HG03460 (cell line): ENCODE measurements at regions not wholly inside any gene's neighbourhood (a gene's known extent, or its start where the extent isn't known, plus 50 kb on each side); places are given as distances from the start of the nearest gene placed in this dataset.
"Not testable (repeated sequence)": the region's sequence is repeated elsewhere in the genome, so short reads cannot be mapped to it uniquely, and the experiment has no call there.

Experiments used
- ATAC-seq: cut with Tn5 transposase; IDR thresholded peaks from one replicate; pipeline ENCODE4 v1.9.1; 2021; ENCODE audit not compliant: unreplicated experiment

DNA sequence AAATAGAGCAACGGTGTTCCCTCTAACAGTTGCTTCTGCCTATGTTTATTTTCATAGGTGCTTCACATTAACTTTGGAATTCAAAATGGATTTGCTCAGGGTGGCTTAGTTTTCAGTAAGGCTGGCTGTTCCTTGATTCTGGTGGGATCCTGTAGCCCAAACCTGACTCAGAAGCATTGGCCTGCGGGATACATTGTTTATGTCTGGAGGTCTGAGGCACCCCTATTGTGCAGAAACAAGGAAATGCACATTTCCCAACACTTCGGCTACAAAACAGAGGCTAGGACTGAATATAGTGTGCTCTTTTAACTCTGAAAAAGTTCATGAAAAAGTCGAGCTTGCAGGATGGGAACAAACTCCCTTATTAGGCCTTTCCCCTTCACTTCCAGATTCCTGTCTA lies 133.8 kb upstream of the F3 start:
- no peak for ATAC-seq

DNA sequence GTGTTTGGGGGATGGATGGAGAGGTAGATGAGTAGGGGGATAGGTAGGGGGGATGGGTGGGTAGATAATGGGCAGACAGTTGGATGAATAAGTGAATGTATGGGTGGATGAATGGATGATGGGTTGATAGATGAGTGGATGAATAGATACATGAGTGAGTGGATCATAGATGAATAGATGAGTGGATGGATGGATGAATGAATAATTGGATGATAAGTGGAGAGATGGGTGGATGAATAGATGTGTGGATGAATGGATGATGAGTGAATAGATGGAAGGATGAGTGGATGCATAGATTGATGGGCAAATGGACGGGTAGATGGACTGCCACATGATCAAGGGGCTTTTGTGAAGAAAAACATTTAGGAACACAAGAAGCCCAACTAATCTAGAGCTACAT lies 133.3 kb upstream of the F3 start:
- no peak for ATAC-seq

DNA sequence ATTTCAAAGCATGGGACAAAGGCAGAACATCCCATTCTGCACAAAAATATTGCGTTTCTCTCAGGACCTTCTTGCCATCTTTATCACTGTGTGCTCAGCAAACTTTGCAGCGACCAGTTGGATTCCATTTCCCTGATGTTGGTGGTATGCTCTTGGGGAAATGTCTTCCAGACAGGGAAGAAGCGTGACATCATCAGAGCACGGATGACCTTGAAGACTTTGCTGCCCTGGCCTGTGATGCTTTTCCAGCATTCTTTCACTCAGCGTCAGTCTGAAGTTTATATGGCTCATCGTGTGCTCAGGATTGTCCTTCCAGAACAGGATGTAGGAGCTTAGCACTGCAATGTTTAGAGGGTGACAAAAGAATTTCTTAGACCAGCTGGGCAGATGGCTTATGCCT lies 131.4 kb upstream of the F3 start:
- ATAC-seq, result no peak

DNA sequence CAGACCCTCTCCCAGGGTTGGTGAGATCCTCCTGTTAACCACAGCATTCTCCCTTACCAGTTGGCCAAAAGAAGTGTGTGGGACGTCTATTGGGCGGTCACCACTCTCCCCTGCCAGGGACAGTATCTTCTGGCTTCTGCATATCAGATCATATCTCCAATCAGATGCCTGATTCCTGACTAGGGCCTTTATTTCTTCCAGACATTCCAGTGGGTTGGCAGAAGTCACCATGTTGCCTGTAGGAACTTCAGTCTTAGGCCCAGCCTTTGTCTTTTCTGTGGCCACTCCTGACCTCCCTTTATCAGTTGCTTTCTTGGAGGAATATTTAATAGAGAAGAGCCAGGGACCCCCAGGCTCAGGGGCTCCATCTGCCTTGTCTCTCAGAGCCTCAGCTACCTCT lies 130.4 kb upstream of the F3 start:
- no peak for ATAC-seq

DNA sequence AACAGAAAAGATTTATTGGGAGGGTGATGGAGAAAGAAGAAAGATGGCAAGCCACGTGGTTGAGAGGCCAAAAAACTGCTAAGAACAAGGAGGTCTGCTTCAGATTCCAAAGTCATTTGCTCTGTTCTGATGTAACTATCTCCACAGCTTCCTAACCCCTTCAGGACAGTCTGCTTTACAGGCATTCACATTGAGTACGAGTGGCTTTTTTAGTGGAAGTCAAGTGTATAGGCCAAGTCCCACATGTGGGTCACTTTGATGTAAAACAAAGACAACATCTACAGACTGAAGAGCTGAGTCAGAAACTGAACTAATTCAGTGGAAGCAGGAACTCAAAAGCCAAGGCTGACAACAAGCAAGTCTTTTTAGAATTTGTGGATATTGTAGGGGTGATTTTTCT lies 128.7 kb upstream of the F3 start:
- no peak for ATAC-seq

DNA sequence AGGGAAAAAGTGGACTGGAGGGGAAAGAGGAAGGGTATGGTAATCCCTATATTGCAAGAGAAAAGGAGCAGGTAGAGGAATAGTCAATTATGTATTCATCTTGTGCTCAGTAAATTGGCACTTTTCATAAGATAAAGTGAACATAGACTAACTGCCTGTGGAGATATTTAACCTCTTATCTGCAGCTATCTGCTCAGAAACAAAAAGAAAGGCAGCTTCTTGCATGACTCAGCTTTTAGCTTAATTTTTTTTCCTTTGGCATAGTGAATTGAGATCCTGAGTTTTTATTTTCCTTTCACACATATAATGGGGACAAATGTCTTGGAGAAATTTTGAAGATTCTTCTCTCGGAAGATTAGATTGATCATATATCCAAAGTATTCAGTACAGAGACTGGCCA lies 127.6 kb upstream of the F3 start:
- ATAC-seq, result no peak

DNA sequence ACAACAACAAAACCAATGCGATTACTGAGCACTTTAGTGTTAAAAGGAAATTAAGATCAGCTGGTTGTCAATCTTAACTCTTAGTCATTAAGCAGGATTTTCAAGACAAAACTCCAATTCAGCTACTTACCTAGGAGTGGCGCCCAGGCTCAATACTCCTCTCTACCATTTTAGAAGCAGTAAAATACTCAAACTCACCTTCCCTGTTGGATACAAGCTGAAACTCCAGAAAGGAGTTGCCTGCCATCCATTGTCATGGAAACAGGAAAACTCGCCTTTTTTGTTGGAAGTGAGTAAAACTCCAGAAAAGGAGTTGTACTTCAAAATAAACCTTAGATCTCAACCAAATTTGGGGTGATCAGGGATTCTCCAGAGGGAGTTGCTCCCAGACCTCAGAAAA lies 127.0 kb upstream of the F3 start:
- no peak for ATAC-seq

DNA sequence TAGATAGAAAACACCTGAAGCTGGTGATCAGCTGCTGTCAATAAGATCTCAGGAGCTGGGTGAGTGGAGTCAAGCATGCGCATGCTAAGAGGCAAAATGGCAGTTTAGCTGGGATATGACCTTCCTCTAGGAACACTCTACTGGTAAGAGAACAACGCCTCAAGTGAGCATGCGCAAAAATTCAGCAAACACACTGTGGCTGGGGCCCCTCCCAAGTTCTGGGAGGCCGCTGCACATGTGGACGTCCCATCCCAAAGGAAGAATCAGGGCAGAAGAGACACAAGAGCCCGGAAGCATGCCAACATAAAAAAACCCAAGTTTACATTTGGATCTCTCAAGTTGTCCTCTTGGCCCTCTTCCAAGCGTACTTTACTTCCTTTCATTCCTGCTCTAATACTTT lies 126.3 kb upstream of the F3 start:
- ATAC-seq, result no peak

DNA sequence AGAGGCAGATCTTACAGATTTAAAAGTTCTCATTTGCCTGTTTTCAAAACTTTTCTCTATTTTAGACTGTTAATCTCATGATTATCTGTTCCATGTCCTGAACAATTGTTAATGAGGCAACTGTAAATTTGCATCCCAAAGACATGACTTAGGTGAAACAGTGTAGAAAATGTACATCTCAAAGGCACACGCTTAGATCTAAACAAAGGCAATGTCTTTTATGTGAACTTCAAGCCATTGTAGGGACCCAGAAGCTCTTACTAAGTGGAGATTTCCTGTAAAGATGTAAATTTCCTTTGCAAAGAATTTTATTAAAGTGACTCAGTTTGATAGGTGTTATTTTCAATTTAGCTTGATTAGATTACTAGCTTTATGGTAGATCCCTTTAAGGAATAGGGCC lies 125.2 kb upstream of the F3 start:
- ATAC-seq, result no peak

DNA sequence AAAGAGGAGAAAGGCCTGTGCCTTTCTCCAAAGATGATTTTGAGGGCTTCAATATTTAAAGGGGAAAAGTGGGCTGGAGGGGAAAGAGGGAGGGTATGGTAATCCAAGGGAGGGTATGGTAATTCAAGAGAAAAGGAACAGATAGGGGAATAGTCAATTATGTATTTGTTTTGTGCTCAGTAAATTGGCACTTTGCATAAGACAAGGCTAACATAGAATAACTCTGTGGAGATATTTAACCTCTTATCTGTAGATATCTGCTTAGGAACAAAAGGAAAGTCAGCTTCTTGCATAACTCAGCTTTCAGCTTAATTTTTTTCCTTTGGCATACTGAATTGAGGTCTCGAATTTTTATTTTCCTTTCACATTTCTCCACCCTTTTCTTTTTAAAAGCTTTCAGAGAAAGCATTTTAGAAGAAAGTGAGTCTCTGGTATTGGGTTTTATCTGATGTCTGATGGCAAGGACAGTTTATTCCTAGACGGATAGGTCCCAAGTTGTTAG lies 119.9 kb upstream of the F3 start:
- no peak for ATAC-seq

DNA sequence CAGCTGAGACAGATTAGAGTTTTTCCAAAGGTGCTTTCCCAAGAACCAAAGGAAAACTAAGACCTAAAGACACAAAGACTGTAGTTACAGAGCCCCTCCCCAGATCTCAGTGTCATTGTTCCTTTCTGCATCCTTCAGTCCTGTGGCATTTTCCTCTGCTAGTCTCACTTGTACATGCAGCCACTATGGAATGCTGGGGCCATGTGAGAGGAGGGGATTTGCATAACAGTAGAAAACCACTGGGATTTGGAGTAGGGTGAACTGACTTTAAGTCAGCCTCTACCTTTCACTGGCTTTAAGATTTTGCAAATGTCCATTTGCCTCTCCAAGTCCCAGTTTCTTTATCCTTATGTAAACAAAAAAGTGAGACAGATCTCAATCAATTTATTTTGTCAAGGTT lies 119.4 kb upstream of the F3 start:
- no peak for ATAC-seq

DNA sequence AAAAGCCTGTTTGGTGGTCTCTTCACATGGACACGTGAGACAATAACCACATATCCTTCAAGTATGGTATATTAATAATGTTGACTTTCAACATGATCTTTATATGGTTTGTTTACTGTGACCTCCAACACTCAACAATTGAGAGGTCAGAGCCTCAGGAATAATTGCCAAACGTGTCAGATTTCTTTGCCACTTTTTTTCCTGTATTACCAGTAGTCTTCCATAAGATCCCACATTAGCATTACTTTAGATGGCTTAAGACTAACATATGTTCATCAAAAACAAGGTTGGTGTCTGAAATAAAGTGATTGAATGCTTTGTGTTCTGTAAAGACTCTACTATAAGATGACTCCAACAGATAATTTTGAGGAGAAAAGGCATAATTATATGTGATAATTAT lies 118.7 kb upstream of the F3 start:
- no peak for ATAC-seq

DNA sequence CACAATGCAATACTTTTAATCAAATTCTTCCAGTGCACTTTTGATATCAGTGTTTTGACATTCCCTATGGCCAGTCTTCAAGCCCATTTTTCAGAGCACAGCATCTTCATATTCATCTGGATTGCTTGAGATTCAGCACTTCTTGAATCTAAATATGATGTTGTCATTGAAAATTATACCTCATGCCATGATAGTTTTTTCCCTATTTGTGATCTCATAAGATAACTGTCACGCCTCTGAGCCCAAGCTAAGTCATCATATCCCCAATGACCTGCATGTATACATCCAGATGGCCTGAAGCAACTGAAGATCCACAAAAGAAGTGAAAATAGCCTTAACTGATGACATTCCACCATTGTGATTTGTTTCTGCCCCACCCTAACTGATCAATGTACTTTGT lies 117.6 kb upstream of the F3 start:
- not testable (repeated sequence) for ATAC-seq

DNA sequence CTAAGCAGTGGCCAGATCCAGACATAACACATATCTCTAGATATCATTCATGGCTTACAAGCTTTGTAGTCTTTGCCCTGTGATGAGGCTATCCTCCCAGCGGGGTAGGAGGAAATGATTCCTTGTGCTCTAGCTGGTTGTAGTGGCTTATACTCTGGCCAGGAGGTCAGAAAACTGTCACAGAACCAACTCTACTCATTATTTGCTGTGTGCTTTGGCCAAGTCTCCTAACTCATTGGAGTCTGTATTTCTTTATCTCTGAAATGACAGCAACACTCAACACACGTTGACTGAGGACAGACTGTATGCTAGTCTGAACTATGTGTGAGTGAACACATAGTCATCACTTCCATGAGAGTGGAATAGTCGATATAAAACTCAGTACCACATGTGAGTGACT lies 116.7 kb upstream of the F3 start:
- ATAC-seq, result no peak

DNA sequence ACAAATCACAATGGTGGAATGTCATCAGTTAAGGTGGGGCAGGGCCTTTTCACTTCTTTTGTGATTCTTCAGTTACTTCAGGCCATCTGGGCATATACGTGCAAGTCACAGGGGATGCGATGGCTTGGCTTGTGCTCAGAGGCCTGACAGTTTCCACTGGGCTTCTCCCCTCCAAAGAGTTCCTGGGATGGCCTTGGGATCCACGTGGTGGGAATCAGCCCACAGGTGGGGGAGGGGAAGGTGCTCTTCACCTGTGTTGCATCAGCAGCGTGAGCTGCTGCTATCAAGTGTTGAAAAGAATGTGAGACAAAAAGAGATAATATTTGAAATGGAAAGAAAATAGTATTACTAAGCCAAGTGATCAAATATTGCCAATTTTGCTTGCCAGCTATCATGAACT lies 116.2 kb upstream of the F3 start:
- not testable (repeated sequence) for ATAC-seq

DNA sequence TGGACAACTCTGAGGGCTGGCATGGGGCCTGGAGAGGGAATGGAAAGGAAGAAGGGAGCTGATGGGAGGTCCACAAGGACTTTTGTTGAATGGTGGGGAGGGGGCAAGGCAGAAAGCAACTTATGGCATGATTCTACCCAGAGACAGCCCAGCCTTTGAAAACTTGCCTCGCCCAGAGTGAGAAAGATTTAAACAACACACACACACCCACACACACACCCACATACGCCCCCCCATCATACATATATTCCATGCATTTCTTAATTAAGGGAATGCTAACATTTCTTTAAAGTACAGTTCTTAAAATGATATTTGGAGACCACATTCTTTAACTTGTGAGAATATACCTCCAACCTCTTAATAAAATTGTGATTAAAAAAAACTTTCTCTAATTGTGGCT lies 115.4 kb upstream of the F3 start:
- ATAC-seq, result no peak

DNA sequence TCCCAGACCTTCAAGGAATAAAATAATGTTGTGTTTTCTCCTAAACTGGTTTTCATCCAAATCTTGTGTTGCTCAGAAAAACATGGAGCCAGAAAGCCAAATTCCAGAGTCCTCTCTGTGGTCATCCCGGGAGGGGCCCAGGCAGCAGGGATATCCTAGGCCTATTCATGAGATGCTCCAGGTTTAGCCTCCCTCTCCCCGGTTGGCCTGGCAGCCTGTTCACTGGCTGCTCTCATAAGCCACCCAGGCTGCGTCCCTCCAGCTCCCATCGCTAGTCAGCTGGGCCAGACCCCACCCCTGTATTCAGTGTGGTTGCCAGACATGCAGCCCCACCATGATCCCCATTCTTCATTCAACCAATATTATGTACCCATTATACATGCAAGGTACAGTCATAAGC lies 113.4 kb upstream of the F3 start:
- ATAC-seq, result no peak

DNA sequence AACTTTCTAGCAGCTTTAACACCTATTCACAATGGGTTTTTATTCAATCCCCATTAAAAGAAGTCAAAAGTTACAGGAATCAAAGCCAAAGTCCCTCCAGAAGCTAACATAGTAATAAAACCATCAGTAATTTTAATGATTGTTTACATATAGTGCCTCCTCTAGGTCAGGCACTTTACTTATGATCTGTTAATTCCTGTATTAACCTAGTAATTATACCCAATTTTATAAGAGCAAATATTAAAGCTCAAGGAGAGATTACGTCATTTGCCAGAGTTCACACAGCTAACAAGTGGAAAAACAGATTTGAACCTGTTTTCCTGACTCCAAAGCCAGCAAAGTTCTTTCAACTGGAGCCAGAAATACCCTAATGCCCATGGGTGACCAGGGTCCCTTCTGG lies 112.9 kb upstream of the F3 start:
- no peak for ATAC-seq

DNA sequence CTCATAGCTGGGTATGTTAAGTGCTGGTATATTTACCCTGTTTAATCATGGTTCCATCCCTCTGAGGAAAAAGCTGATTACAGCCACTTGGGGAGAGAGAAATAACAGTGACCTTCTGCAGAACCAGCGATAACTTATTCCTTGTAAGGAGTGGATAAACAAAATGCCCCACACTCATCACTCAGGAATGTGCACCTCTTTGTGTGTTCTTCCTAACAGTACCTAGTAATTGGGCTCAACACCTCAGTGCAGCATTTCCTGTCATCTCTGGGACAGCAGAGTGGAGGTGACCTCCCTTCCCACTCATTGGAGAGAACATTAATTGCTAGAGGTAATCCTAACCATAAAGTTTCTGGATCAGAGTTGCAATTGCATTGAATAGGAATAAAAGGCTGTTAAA lies 112.5 kb upstream of the F3 start:
- ATAC-seq, result no peak

DNA sequence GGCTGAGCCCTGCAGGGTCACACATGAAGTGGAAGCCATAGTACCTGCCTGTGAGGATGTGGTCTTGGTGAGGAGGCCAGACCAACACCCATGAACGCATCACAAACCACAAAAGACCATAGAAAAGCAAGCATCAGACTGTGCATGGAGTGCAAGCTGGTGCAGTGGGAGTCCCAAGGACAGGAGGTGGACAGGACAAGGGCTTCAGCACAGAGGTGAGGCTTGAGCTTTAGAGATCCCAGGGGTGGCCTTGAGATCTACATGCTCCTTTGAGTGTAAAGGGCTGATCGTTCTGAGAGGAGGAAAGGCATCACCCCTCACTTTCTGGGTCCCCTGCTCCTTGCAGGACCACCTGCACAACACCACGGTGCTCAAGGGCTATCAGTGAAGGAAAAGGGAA lies 111.9 kb upstream of the F3 start:
- ATAC-seq, result no peak

DNA sequence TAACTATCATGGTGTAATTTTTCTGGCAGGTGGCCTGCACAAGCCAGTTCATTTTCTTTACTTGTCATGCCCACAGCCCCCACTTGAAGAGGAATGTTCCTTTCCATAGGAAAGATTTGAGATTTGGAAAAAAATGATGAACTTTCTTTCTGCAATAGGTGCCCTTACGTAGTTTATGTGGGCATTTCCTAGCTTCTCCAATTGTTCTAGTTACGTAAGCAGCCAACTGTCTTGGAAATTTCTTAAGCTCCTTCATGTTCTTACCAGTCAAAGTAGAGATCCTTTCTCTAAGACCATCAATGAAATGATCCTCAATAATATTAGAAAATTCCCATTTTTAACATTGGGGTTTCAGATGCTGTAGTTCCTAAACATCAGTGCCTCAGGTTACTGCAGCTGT lies 109.5 kb upstream of the F3 start:
- no peak for ATAC-seq

DNA sequence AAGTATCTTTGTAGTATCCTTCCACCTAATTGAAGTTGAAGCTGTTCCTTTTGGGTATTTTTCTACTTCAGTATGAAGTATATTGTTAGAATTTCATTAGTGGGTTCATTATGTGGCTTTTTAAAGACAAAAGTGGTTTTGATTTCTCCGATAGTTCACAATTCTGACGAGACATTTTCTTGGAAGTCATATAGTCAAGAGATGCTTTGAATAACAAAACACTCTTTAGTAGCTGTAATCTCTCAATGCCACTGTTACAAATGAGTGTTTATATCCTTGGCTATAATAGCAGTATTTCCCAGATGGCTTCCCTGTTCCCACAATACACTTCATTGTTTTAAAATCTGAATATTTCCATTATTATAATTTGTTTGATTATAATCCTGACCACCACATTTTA lies 108.7 kb upstream of the F3 start:
- ATAC-seq, result no peak

DNA sequence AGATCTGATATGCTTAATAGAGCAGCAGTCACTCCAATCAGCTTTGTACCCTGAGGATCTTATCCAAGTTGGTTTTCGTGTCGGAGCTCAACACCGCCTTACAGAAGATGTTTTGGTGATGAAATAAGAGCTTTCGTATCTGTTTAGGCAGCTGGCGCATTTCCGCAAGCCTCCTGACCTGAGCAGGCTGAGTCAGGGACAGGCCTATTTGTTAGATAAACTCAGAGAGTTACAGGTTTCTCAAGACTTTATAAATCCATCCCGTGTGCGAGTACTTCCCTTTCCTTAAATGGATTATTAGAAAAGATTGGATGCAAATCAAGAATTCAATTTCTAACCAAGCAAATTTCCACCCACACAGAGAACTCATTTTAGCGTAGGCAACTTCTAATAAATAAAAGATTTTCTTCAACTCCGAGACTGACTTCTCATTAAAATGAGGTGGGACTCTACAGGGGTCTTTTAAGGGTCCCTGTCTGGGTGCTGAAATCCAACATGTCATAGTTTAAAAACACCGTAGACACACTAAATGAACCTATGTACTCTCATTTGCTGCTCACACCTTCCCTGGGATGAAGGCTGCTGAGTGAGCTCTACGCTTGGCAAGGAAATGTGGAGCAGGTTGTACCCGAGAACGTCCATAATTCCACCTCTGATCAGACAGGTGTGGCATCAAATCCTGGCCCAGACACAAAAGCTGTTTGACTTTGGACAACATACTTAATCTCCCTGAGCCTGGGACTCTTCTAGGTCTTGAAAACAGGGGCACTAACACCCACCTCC lies 106.9 kb upstream of the F3 start:
- ATAC-seq, result no peak
